Astrocyte (in vitro differentiated cells and primary cell): ENCODE measurements at regions not wholly inside any gene's neighbourhood (a gene's known extent, or its start where the extent isn't known, plus 50 kb on each side); places are given as distances from the start of the nearest gene placed in this dataset.
A peak's percentile ranks its signal among the peaks of the same experiment; 100 is the strongest.

ENCODE experiments used
- DNase-seq: peaks from one replicate; pipeline ENCODE4 v3.0.0-alpha.2; 2010; ENCODE audit warnings: low read depth
- FAIRE-seq: peaks from 2 replicates; lab custom pipeline; 2011; peaks lifted over from hg19 to GRCh38; lab: Jason Lieb, UNC
- H2AFZ ChIP-seq: 2 replicates; pipeline ENCODE4 v1.6.0; 2012; ENCODE audit warnings: low read depth, low read length, inconsistent platforms
- H3K27ac ChIP-seq: 2 replicates; pipeline ENCODE4 v1.5.1; 2011; ENCODE audit warnings: low read depth, low read length, inconsistent platforms
- H3K27me3 ChIP-seq: 2 replicates; pipeline ENCODE4 v1.6.0; 2011; ENCODE audit warnings: low read length, inconsistent platforms; ENCODE audit not compliant: insufficient read depth
- H3K36me3 ChIP-seq: 2 replicates; pipeline ENCODE4 v1.5.1; 2011; ENCODE audit warnings: low read length, inconsistent platforms; ENCODE audit not compliant: insufficient read depth
- H3K4me1 ChIP-seq: 2 replicates; pipeline ENCODE4 v1.5.1; 2011; ENCODE audit warnings: low read length, inconsistent platforms; ENCODE audit not compliant: insufficient read depth
- H3K4me2 ChIP-seq: 2 replicates; pipeline ENCODE4 v1.6.0; 2012; ENCODE audit warnings: low read length, inconsistent platforms
- H3K4me3 ChIP-seq: 2 replicates; pipeline ENCODE4 v1.5.1; 2011; ENCODE audit warnings: low read depth, mild to moderate bottlenecking, low read length, inconsistent platforms; ENCODE audit not compliant: insufficient read depth
- H3K79me2 ChIP-seq: 2 replicates; pipeline ENCODE4 v1.6.0; 2012; ENCODE audit warnings: mild to moderate bottlenecking, low read length, inconsistent platforms; ENCODE audit not compliant: insufficient read depth
- H3K9ac ChIP-seq: 2 replicates; pipeline ENCODE4 v1.6.0; 2012; ENCODE audit warnings: mild to moderate bottlenecking, low read length, inconsistent platforms
- H3K9me3 ChIP-seq: 2 replicates; pipeline ENCODE4 v1.5.1; 2012; ENCODE audit warnings: low read depth, mild to moderate bottlenecking, low read length, inconsistent platforms; ENCODE audit not compliant: insufficient read depth
- H4K20me1 ChIP-seq: 2 replicates; pipeline ENCODE4 v1.6.0; 2012; ENCODE audit warnings: low read length, inconsistent platforms; ENCODE audit not compliant: insufficient read depth
- H3K27ac Mint-ChIP-seq: one replicate; pipeline ENCODE4 v1.8.0; 2021; ENCODE audit warnings: mild to moderate bottlenecking, mixed read lengths; ENCODE audit not compliant: unreplicated experiment
- H3K27me3 Mint-ChIP-seq: one replicate; pipeline ENCODE4 v1.8.0; 2021; ENCODE audit warnings: low read depth, mixed read lengths; ENCODE audit not compliant: unreplicated experiment
- H3K36me3 Mint-ChIP-seq: one replicate; pipeline ENCODE4 v1.8.0; 2021; ENCODE audit warnings: low read depth, mixed read lengths; ENCODE audit not compliant: unreplicated experiment
- H3K4me1 Mint-ChIP-seq: one replicate; pipeline ENCODE4 v1.8.0; 2021; ENCODE audit warnings: low read depth, mixed read lengths; ENCODE audit not compliant: unreplicated experiment
- H3K4me3 Mint-ChIP-seq: one replicate; pipeline ENCODE4 v1.8.0; 2021; ENCODE audit warnings: mild to moderate bottlenecking, moderate library complexity, mixed read lengths; ENCODE audit not compliant: unreplicated experiment
- H3K9me3 Mint-ChIP-seq: one replicate; pipeline ENCODE4 v1.8.0; 2021; ENCODE audit warnings: mild to moderate bottlenecking, mixed read lengths; ENCODE audit not compliant: unreplicated experiment
- EZH2 ChIP-seq: IDR thresholded peaks from 2 replicates; pipeline ENCODE4 v1.6.1; 2012; ENCODE audit warnings: mild to moderate bottlenecking, low read length, inconsistent platforms; ENCODE audit not compliant: insufficient read depth
- TF ChIP-seq, protein P1 (sequence below): IDR thresholded peaks from 2 replicates; pipeline ENCODE4 v1.5.1; 2011; ENCODE audit warnings: low read depth, mild to moderate bottlenecking, inconsistent platforms, low read length, moderate library complexity; ENCODE audit not compliant: insufficient read depth

DNA sequence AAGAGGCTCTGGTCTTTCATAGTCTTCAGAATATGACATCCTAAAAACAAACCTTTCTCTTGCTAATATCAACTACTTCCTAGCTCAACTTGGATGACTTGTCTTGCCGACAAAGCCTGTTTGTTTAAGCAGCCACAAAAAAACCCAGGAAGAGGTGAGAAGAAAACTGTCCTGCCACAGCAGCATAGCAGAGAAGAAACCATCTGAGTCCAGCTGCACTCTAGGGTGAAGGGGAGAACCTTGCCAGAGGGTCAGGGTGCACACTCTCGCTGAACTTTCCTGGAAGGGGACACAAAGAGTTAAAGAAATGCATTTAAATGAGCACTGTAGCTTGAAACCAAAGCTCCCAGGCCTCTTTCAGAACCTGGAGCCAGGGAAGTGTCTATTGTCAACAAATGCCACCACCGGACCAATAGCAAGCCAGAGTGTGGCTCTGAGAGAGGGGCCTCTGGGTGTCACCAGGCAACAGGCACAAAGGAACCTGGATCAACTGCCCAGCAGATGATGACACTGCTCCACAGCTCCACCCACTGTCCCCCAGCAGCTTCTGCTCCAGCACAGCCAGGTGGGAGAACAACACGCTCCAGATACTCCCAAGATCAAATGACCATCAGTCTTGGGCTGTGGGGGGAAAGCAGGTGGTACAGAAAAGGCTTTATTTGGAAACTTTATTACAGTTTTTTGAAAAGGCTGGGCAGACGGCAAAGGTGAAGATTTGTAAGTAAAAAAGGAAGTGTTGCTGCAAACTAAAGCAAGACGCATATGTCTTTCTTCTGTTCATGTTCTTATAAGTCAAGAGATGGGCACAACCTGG is 105.7 kb downstream of the RASSF10 start:
- Histone ChIP-seq H2AFZ (no peak overlapping the region), H3K79me2 (no peaks in the 10 kb centered on the region), H3K27ac (no peak overlapping the region), H3K9me3 (no peaks in the 10 kb centered on the region), H4K20me1 (no peaks in the 10 kb centered on the region), H3K36me3 (no peaks in the 10 kb centered on the region), H3K4me3 (no peak overlapping the region), H3K9ac (no peak overlapping the region), H3K27me3 (no peaks in the 10 kb centered on the region), H3K4me1 (peaks cover 55% of the 10 kb centered on the region), H3K4me2 (peak overlapping the region; percentile 6)
- H3K36me3 Mint-ChIP-seq: no peaks in the 10 kb centered on the region
- DNase-seq (no peak), FAIRE-seq (no peak)
- no peak overlapping the region for H3K4me3 Mint-ChIP-seq
- TF ChIP-seq EZH2: no peak
- TF ChIP-seq, protein P1, sequence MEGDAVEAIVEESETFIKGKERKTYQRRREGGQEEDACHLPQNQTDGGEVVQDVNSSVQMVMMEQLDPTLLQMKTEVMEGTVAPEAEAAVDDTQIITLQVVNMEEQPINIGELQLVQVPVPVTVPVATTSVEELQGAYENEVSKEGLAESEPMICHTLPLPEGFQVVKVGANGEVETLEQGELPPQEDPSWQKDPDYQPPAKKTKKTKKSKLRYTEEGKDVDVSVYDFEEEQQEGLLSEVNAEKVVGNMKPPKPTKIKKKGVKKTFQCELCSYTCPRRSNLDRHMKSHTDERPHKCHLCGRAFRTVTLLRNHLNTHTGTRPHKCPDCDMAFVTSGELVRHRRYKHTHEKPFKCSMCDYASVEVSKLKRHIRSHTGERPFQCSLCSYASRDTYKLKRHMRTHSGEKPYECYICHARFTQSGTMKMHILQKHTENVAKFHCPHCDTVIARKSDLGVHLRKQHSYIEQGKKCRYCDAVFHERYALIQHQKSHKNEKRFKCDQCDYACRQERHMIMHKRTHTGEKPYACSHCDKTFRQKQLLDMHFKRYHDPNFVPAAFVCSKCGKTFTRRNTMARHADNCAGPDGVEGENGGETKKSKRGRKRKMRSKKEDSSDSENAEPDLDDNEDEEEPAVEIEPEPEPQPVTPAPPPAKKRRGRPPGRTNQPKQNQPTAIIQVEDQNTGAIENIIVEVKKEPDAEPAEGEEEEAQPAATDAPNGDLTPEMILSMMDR: no peak
- no peaks in the 10 kb centered on the region for H3K27me3 Mint-ChIP-seq
- peaks cover 50% of the 10 kb centered on the region for H3K4me1 Mint-ChIP-seq
- peaks cover 2% of the 10 kb centered on the region for H3K9me3 Mint-ChIP-seq
- H3K27ac Mint-ChIP-seq: peak overlapping the region; percentile 68

- no peaks in the 10 kb centered on the region for H3K79me2 ChIP-seq
- FAIRE-seq: no peak
- no peak overlapping the region for H3K4me2 ChIP-seq
- H3K4me1 ChIP-seq: peaks cover 60% of the 10 kb centered on the region
- no peaks in the 10 kb centered on the region for H3K27me3 ChIP-seq
- Mint-ChIP-seq H3K9me3 (peaks cover 2% of the 10 kb centered on the region), H3K27ac (no peak overlapping the region), H3K4me1 (peaks cover 55% of the 10 kb centered on the region), H3K27me3 (no peaks in the 10 kb centered on the region), H3K36me3 (no peaks in the 10 kb centered on the region), H3K4me3 (no peak overlapping the region)
- no peak overlapping the region for H2AFZ ChIP-seq
- H3K27ac ChIP-seq: no peak overlapping the region
- DNase-seq: no peak
- H4K20me1 ChIP-seq: no peaks in the 10 kb centered on the region
- H3K9me3 ChIP-seq: no peaks in the 10 kb centered on the region
- TF ChIP-seq, protein P1: no peak
- TF ChIP-seq EZH2: no peak
- H3K4me3 ChIP-seq: no peak overlapping the region
- H3K9ac ChIP-seq: no peak overlapping the region
- no peaks in the 10 kb centered on the region for H3K36me3 ChIP-seq
Observed at GRCh38 chr11:13115380-13115675, 106.2 kb downstream of the RASSF10 start.

- no peak overlapping the region for H3K4me3 Mint-ChIP-seq
- H3K27ac ChIP-seq: no peak overlapping the region
- FAIRE-seq: no peak
Observed at GRCh38 chr11:13116491-13116890, 107.4 kb downstream of the RASSF10 start.

More at GRCh38 chr11:13116491-13116890, 107.4 kb downstream of the RASSF10 start:
- H3K4me2 ChIP-seq: no peak overlapping the region
- Mint-ChIP-seq H3K27me3 (no peaks in the 10 kb centered on the region), H3K27ac (peak overlapping the region; percentile 41), H3K36me3 (no peaks in the 10 kb centered on the region), H3K4me1 (peaks cover 57% of the 10 kb centered on the region), H3K9me3 (peaks cover 2% of the 10 kb centered on the region)
- peaks cover 56% of the 10 kb centered on the region for H3K4me1 ChIP-seq
- no peak for TF ChIP-seq EZH2
- TF ChIP-seq, protein P1: no peak
- H3K9me3 ChIP-seq: no peaks in the 10 kb centered on the region
- H2AFZ ChIP-seq: no peak overlapping the region
- H3K9ac ChIP-seq: no peak overlapping the region
- H3K4me3 ChIP-seq: no peak overlapping the region
- H3K27me3 ChIP-seq: no peaks in the 10 kb centered on the region
- DNase-seq: no peak
- H3K79me2 ChIP-seq: no peaks in the 10 kb centered on the region
- no peaks in the 10 kb centered on the region for H4K20me1 ChIP-seq
- no peaks in the 10 kb centered on the region for H3K36me3 ChIP-seq
